ENCODE measurements at regions not wholly inside any gene's neighbourhood (a gene's known extent, or its start where the extent isn't known, plus 50 kb on each side); places are given as distances from the start of the nearest gene placed in this dataset.
"Not testable (repeated sequence)": the region's sequence is repeated elsewhere in the genome, so short reads cannot be mapped to it uniquely, and the experiment has no call there.

- TF ChIP-seq EZH2 (IDR thresholded peaks at IDR 0.05; ENCODE audit: low read length, missing control alignments) (no peak), CTCF (conservative IDR thresholded peaks at IDR 0.05 in 1 of 2, IDR thresholded peaks at IDR 0.05 in 1 of 2; ENCODE audit: low read depth in 1 of 2, low read length in 2 of 2) (no peak)
- Histone ChIP-seq H3K4me2 (ENCODE audit: extremely low read depth, insufficient read depth, low read length) (no peak overlapping the region), H3K27ac (ENCODE audit: insufficient read depth, low read length) (no peak overlapping the region), H2AFZ (ENCODE audit: low read length) (no peak overlapping the region), H4K20me1 (ENCODE audit: control insufficient read depth, extremely low read depth, insufficient read depth, low read length) (no peaks in the 10 kb centered on the region), H3K4me1 (ENCODE audit: control insufficient read depth, extremely low read depth, insufficient read depth, low read length) (no peaks in the 10 kb centered on the region), H3K9ac (ENCODE audit: insufficient read depth, low read length) (no peak overlapping the region), H3K79me2 (ENCODE audit: control insufficient read depth, insufficient read depth, low read length) (no peaks in the 10 kb centered on the region), H3K36me3 (ENCODE audit: control insufficient read depth, insufficient read depth, low read length) (no peaks in the 10 kb centered on the region), H3K9me3 (ENCODE audit: control insufficient read depth, insufficient read depth, low read depth, low read length) (no peaks in the 10 kb centered on the region), H3K27me3 (ENCODE audit: control insufficient read depth, insufficient read depth, low read length) (no peaks in the 10 kb centered on the region), H3K4me3 (replicated peaks in 1 of 4; ENCODE audit: control extremely low read depth in 1 of 4, insufficient read depth in 1 of 4, low read depth in 3 of 4, low read length in 4 of 4) (no peak overlapping the region)
- no peak for DNase-seq (ENCODE audit: low read depth in 2 of 2)
Observed at GRCh38 chr10:124196659-124197058, 103.3 kb upstream of the CHST15 start.

- DNase-seq (ENCODE audit: low read depth in 2 of 2), result no peak
- Histone ChIP-seq H3K4me1 (ENCODE audit: control insufficient read depth, extremely low read depth, insufficient read depth, low read length) (no peaks in the 10 kb centered on the region), H3K4me2 (ENCODE audit: extremely low read depth, insufficient read depth, low read length) (no peak overlapping the region), H3K79me2 (ENCODE audit: control insufficient read depth, insufficient read depth, low read length) (no peaks in the 10 kb centered on the region), H3K27ac (ENCODE audit: insufficient read depth, low read length) (no peak overlapping the region), H3K9ac (ENCODE audit: insufficient read depth, low read length) (no peak overlapping the region), H4K20me1 (ENCODE audit: control insufficient read depth, extremely low read depth, insufficient read depth, low read length) (no peaks in the 10 kb centered on the region), H3K36me3 (ENCODE audit: control insufficient read depth, insufficient read depth, low read length) (no peaks in the 10 kb centered on the region), H3K9me3 (ENCODE audit: control insufficient read depth, insufficient read depth, low read depth, low read length) (no peaks in the 10 kb centered on the region), H3K27me3 (ENCODE audit: control insufficient read depth, insufficient read depth, low read length) (no peaks in the 10 kb centered on the region), H3K4me3 (replicated peaks in 1 of 4; ENCODE audit: control extremely low read depth in 1 of 4, insufficient read depth in 1 of 4, low read depth in 3 of 4, low read length in 4 of 4) (no peak overlapping the region), H2AFZ (ENCODE audit: low read length) (no peak overlapping the region)
- TF ChIP-seq EZH2 (IDR thresholded peaks at IDR 0.05; ENCODE audit: low read length, missing control alignments) (no peak), CTCF (conservative IDR thresholded peaks at IDR 0.05 in 1 of 2, IDR thresholded peaks at IDR 0.05 in 1 of 2; ENCODE audit: low read depth in 1 of 2, low read length in 2 of 2) (no peak)
Observed at GRCh38 chr10:124194199-124194824, 100.9 kb upstream of the CHST15 start.

GRCh38 chr10:124193309-124193696 lies 99.9 kb upstream of the CHST15 start:
- Histone ChIP-seq H3K79me2 (ENCODE audit: control insufficient read depth, insufficient read depth, low read length) (no peaks in the 10 kb centered on the region), H2AFZ (ENCODE audit: low read length) (no peak overlapping the region), H3K4me2 (ENCODE audit: extremely low read depth, insufficient read depth, low read length) (no peak overlapping the region), H3K27me3 (ENCODE audit: control insufficient read depth, insufficient read depth, low read length) (no peaks in the 10 kb centered on the region), H3K36me3 (ENCODE audit: control insufficient read depth, insufficient read depth, low read length) (no peaks in the 10 kb centered on the region), H3K9me3 (ENCODE audit: control insufficient read depth, insufficient read depth, low read depth, low read length) (no peaks in the 10 kb centered on the region), H3K27ac (ENCODE audit: insufficient read depth, low read length) (no peak overlapping the region), H3K4me1 (ENCODE audit: control insufficient read depth, extremely low read depth, insufficient read depth, low read length) (no peaks in the 10 kb centered on the region), H4K20me1 (ENCODE audit: control insufficient read depth, extremely low read depth, insufficient read depth, low read length) (no peaks in the 10 kb centered on the region), H3K9ac (ENCODE audit: insufficient read depth, low read length) (no peak overlapping the region), H3K4me3 (replicated peaks in 1 of 4; ENCODE audit: control extremely low read depth in 1 of 4, insufficient read depth in 1 of 4, low read depth in 3 of 4, low read length in 4 of 4) (no peak overlapping the region)
- no peak for DNase-seq (ENCODE audit: low read depth in 2 of 2)
- no peak for TF ChIP-seq EZH2 (IDR thresholded peaks at IDR 0.05; ENCODE audit: low read length, missing control alignments)
- no peak for TF ChIP-seq CTCF (conservative IDR thresholded peaks at IDR 0.05 in 1 of 2, IDR thresholded peaks at IDR 0.05 in 1 of 2; ENCODE audit: low read depth in 1 of 2, low read length in 2 of 2)

- not testable (repeated sequence) for H3K27ac ChIP-seq (ENCODE audit: insufficient read depth, low read length); H3K36me3 ChIP-seq (ENCODE audit: control insufficient read depth, insufficient read depth, low read length)
Observed at GRCh38 chr10:124192664-124193308, 99.4 kb upstream of the CHST15 start.

More at GRCh38 chr10:124192664-124193308, 99.4 kb upstream of the CHST15 start:
- not testable (repeated sequence) for DNase-seq (ENCODE audit: low read depth in 2 of 2); H3K4me3 ChIP-seq (replicated peaks in 1 of 4; ENCODE audit: control extremely low read depth in 1 of 4, insufficient read depth in 1 of 4, low read depth in 3 of 4, low read length in 4 of 4); H2AFZ ChIP-seq (ENCODE audit: low read length); H3K79me2 ChIP-seq (ENCODE audit: control insufficient read depth, insufficient read depth, low read length); H3K9me3 ChIP-seq (ENCODE audit: control insufficient read depth, insufficient read depth, low read depth, low read length); H3K9ac ChIP-seq (ENCODE audit: insufficient read depth, low read length); H3K4me2 ChIP-seq (ENCODE audit: extremely low read depth, insufficient read depth, low read length); H3K27me3 ChIP-seq (ENCODE audit: control insufficient read depth, insufficient read depth, low read length); H4K20me1 ChIP-seq (ENCODE audit: control insufficient read depth, extremely low read depth, insufficient read depth, low read length); H3K4me1 ChIP-seq (ENCODE audit: control insufficient read depth, extremely low read depth, insufficient read depth, low read length)

Data from fibroblast of lung (primary cell).